ENCODE measurements at regions not wholly inside any gene's neighbourhood (a gene's known extent, or its start where the extent isn't known, plus 50 kb on each side); places are given as distances from the start of the nearest gene placed in this dataset.

- TF ChIP-seq CTCF (conservative IDR thresholded peaks at IDR 0.05; ENCODE audit: low read length) (no peak), EZH2phosphoT487 (IDR thresholded peaks at IDR 0.05; ENCODE audit: borderline replicate concordance, low read depth, low read length) (no peak)
Measured at GRCh38 chr15:46766021-46766420, 951.3 kb upstream of the SEMA6D start.

Data from OCI-LY7 (cell line).